ENCODE measurements at regions not wholly inside any gene's neighbourhood (a gene's known extent, or its start where the extent isn't known, plus 50 kb on each side); places are given as distances from the start of the nearest gene placed in this dataset.

GRCh38 chr3:31009881-31010280 is 115.4 kb upstream of the GADL1 start:
- Histone ChIP-seq H3K36me3 (no peaks in the 10 kb centered on the region), H3K4me1 (replicated peaks) (no peaks in the 10 kb centered on the region), H3K4me3 (no peak overlapping the region), H3K27me3 (replicated peaks; ENCODE audit: insufficient read depth) (no peaks in the 10 kb centered on the region), H3K9me3 (no peaks in the 10 kb centered on the region), H3K27ac (no peak overlapping the region)
- intact Hi-C loops (cut with DNase I) = no loop called here
- TF ChIP-seq POLR2A (IDR thresholded peaks at IDR 0.05) = no peak
- no peak for DNase-seq (ENCODE audit: low spot score)

- Histone ChIP-seq H3K9me3 (no peaks in the 10 kb centered on the region), H3K36me3 (no peaks in the 10 kb centered on the region), H3K4me1 (replicated peaks) (no peaks in the 10 kb centered on the region), H3K4me3 (no peak overlapping the region), H3K27me3 (replicated peaks; ENCODE audit: insufficient read depth) (no peaks in the 10 kb centered on the region), H3K27ac (no peak overlapping the region)
- DNase-seq (ENCODE audit: low spot score) = no peak
- intact Hi-C loops (cut with DNase I) = no loop called here
- TF ChIP-seq POLR2AphosphoS5 (IDR thresholded peaks at IDR 0.05) (no peak), CTCF (IDR thresholded peaks at IDR 0.05) (no peak), POLR2A (IDR thresholded peaks at IDR 0.05) (no peak)
- WGBS = 76% methylated on average over 2 of the region's 2 CpGs
Observed at GRCh38 chr3:31010491-31010890, 116.0 kb upstream of the GADL1 start.

GRCh38 chr3:31011380-31011779 is 116.9 kb upstream of the GADL1 start:
- H3K27ac ChIP-seq = no peak overlapping the region
- H3K27me3 ChIP-seq (replicated peaks; ENCODE audit: insufficient read depth) = no peaks in the 10 kb centered on the region
- no peaks in the 10 kb centered on the region for H3K4me1 ChIP-seq (replicated peaks)
- DNase-seq (ENCODE audit: low spot score) = no peak
- intact Hi-C loops (cut with DNase I) = no loop called here
- no peak overlapping the region for H3K4me3 ChIP-seq
- no peaks in the 10 kb centered on the region for H3K9me3 ChIP-seq
- WGBS = 50% methylated on average over 2 of the region's 2 CpGs
- no peaks in the 10 kb centered on the region for H3K36me3 ChIP-seq
- TF ChIP-seq POLR2A (IDR thresholded peaks at IDR 0.05) (no peak), POLR2AphosphoS5 (IDR thresholded peaks at IDR 0.05) (no peak), CTCF (IDR thresholded peaks at IDR 0.05) (no peak)

GRCh38 chr3:31013090-31013489 is 118.6 kb upstream of the GADL1 start:
- no peaks in the 10 kb centered on the region for H3K27me3 ChIP-seq (replicated peaks; ENCODE audit: insufficient read depth)
- no peaks in the 10 kb centered on the region for H3K4me1 ChIP-seq (replicated peaks)
- H3K27ac ChIP-seq = no peak overlapping the region
- no peaks in the 10 kb centered on the region for H3K36me3 ChIP-seq
- DNase-seq (ENCODE audit: low spot score) = no peak
- H3K9me3 ChIP-seq = no peaks in the 10 kb centered on the region
- TF ChIP-seq CTCF (IDR thresholded peaks at IDR 0.05) = no peak
- TF ChIP-seq POLR2A (IDR thresholded peaks at IDR 0.05) = no peak
- TF ChIP-seq POLR2AphosphoS5 (IDR thresholded peaks at IDR 0.05) = no peak
- no peak overlapping the region for H3K4me3 ChIP-seq
- intact Hi-C loops (cut with DNase I) = no loop called here

- H3K4me3 ChIP-seq = no peak overlapping the region
- H3K27me3 ChIP-seq (replicated peaks; ENCODE audit: insufficient read depth) = no peaks in the 10 kb centered on the region
- TF ChIP-seq CTCF (IDR thresholded peaks at IDR 0.05) (no peak), POLR2AphosphoS5 (IDR thresholded peaks at IDR 0.05) (no peak), POLR2A (IDR thresholded peaks at IDR 0.05) (no peak)
- no peaks in the 10 kb centered on the region for H3K36me3 ChIP-seq
- no peaks in the 10 kb centered on the region for H3K4me1 ChIP-seq (replicated peaks)
- H3K9me3 ChIP-seq = no peaks in the 10 kb centered on the region
- DNase-seq (ENCODE audit: low spot score) = no peak
- intact Hi-C loops (cut with DNase I) = no loop called here
- no peak overlapping the region for H3K27ac ChIP-seq
Observed at GRCh38 chr3:31013843-31014242, 119.4 kb upstream of the GADL1 start.

Measured in prostate gland (tissue), 2 donors.